Naive thymus-derived CD4-positive, alpha-beta T cell (primary cell): ENCODE measurements at regions not wholly inside any gene's neighbourhood (a gene's known extent, or its start where the extent isn't known, plus 50 kb on each side); places are given as distances from the start of the nearest gene placed in this dataset.

Experiments used
- ATAC-seq: fragments of 150-1000 bp; cut with Tn5 transposase; 2 replicates; pipeline ENCODE4 v1.10.0; 2021; ENCODE audit warnings: mild to moderate bottlenecking, moderate library complexity
- CTCF ChIA-PET: fragments of 350-600 bp; sonication (Branson Sonifier 250); formaldehyde crosslinking; loops from one replicate; lab custom pipeline; 2021; ENCODE audit warnings: antibody characterized with exemption; lab: Charles Lee
- POLR2A ChIA-PET: fragments of 350-600 bp; sonication (Branson Sonifier 250); formaldehyde crosslinking; loops from one replicate; lab custom pipeline; 2021; ENCODE audit warnings: antibody characterized with exemption, inconsistent platforms; lab: Charles Lee
- DNase-seq, 9 donors: peaks; one replicate each; pipeline versions ENCODE4 v3.0.0 to v3.0.0-alpha.2; 2020 to 2022; ENCODE audit warnings: mixed read lengths in 1 of 9
- H3K27ac ChIP-seq: one replicate; pipeline ENCODE4 v1.7.0; 2013; ENCODE audit warnings: mild to moderate bottlenecking, low read depth, low read length, moderate library complexity
- H3K27me3 ChIP-seq, 2 donors: one replicate each; pipeline ENCODE4 v1.7.0; 2013; ENCODE audit warnings: low read length in 2 of 2, mild to moderate bottlenecking in 2 of 2, moderate library complexity in 2 of 2; ENCODE audit not compliant: control insufficient read depth in 2 of 2, insufficient read depth in 2 of 2
- H3K36me3 ChIP-seq, 3 experiments: 1 replicate in 2 of 3; 2 replicates in 1 of 3; pipeline ENCODE4 v1.7.0; 2013; ENCODE audit warnings: low read length in 3 of 3, mild to moderate bottlenecking in 3 of 3, moderate library complexity in 1 of 3; ENCODE audit not compliant: insufficient read depth in 3 of 3, control insufficient read depth in 2 of 3
- H3K4me1 ChIP-seq, 2 donors: one replicate each; pipeline ENCODE4 v1.7.0; 2013; ENCODE audit warnings: low read length in 2 of 2, mild to moderate bottlenecking in 2 of 2, moderate library complexity in 1 of 2; ENCODE audit not compliant: control insufficient read depth in 2 of 2, insufficient read depth in 2 of 2
- H3K4me3 ChIP-seq: 2 replicates; pipeline ENCODE4 v1.7.0; 2013; ENCODE audit warnings: mild to moderate bottlenecking, low read length
- H3K9me3 ChIP-seq, 3 experiments: 1 replicate in 2 of 3; 2 replicates in 1 of 3; pipeline ENCODE4 v1.7.0; 2013; ENCODE audit warnings: low read length in 3 of 3; ENCODE audit not compliant: control insufficient read depth in 2 of 3
- H3K27ac Mint-ChIP-seq, 9 donors: one replicate each; pipeline ENCODE4 v1.8.0; 2020 to 2022; ENCODE audit warnings: mixed read lengths in 9 of 9, mild to moderate bottlenecking in 8 of 9, moderate library complexity in 5 of 9, inconsistent platforms in 2 of 9
- H3K27me3 Mint-ChIP-seq, 5 donors: one replicate each; pipeline ENCODE4 v1.8.0; 2021 to 2022; ENCODE audit warnings: mixed read lengths in 5 of 5, mild to moderate bottlenecking in 1 of 5
- H3K36me3 Mint-ChIP-seq, 5 donors: one replicate each; pipeline ENCODE4 v1.8.0; 2020 to 2022; ENCODE audit warnings: mixed read lengths in 5 of 5, mild to moderate bottlenecking in 3 of 5, inconsistent platforms in 1 of 5
- H3K4me1 Mint-ChIP-seq, 7 donors: one replicate each; pipeline ENCODE4 v1.8.0; 2020 to 2022; ENCODE audit warnings: mixed read lengths in 7 of 7, mild to moderate bottlenecking in 3 of 7, inconsistent platforms in 1 of 7
- H3K4me3 Mint-ChIP-seq, 10 donors: one replicate each; pipeline ENCODE4 v1.8.0; 2020 to 2022; ENCODE audit warnings: mild to moderate bottlenecking in 10 of 10, mixed read lengths in 10 of 10, moderate library complexity in 6 of 10, inconsistent platforms in 2 of 10
- H3K9me3 Mint-ChIP-seq, 11 donors: one replicate each; pipeline ENCODE4 v1.8.0; 2020 to 2022; ENCODE audit warnings: mixed read lengths in 11 of 11, mild to moderate bottlenecking in 4 of 11, inconsistent platforms in 1 of 11, moderate library complexity in 1 of 11
- intact Hi-C, 2 donors: fragments of 100-400 bp; cut with micrococcal nuclease; formaldehyde crosslinking; loops; one replicate each; pipeline ENCODE4 v1.15.1; 2023

GRCh38 chr10:20726381-20726780, 170.7 kb downstream of the NEBL start:
- Histone ChIP-seq H3K4me3 (no peak overlapping the region), H3K27ac (no peak overlapping the region), H3K9me3 (no peaks in the 10 kb centered on the region), H3K27me3 (no peaks in the 10 kb centered on the region), H3K4me1 (no peaks in the 10 kb centered on the region), H3K36me3 (no peaks in the 10 kb centered on the region)
- no peaks in the 10 kb centered on the region for H3K4me1 Mint-ChIP-seq
- no peak for ATAC-seq
- ChIA-PET CTCF (no interaction called here), POLR2A (no interaction called here)
- no peak for DNase-seq
- peaks cover 0 to 5% (median 0%) of the 10 kb centered on the region in 5 donors for H3K27me3 Mint-ChIP-seq
- no peak overlapping the region for H3K4me3 Mint-ChIP-seq
- peaks cover 3 to 38% (median 18%) of the 10 kb centered on the region in 11 donors for H3K9me3 Mint-ChIP-seq
- no peak overlapping the region for H3K27ac Mint-ChIP-seq
- intact Hi-C loops, result no loop called here
- no peaks in the 10 kb centered on the region for H3K36me3 Mint-ChIP-seq

- POLR2A ChIA-PET, result no interaction called here
- no peak overlapping the region for H3K27ac ChIP-seq
- peaks cover 0 to 4% (median 0%) of the 10 kb centered on the region in 5 donors for H3K27me3 Mint-ChIP-seq
- H3K4me3 ChIP-seq, result no peak overlapping the region
- CTCF ChIA-PET, result no interaction called here
- H3K4me1 ChIP-seq, result no peaks in the 10 kb centered on the region
- peaks cover 0 to 3% (median 0%) of the 10 kb centered on the region in 5 donors for H3K36me3 Mint-ChIP-seq
- no peaks in the 10 kb centered on the region for H3K27me3 ChIP-seq
- no peak overlapping the region for H3K4me3 Mint-ChIP-seq
- peaks cover 0 to 19% (median 5%) of the 10 kb centered on the region in 11 donors for H3K9me3 Mint-ChIP-seq
- H3K4me1 Mint-ChIP-seq, result no peaks in the 10 kb centered on the region
- H3K9me3 ChIP-seq, result peaks cover 0 to 4% (median 0%) of the 10 kb centered on the region in 3 experiments
- ATAC-seq, result no peak
- no peaks in the 10 kb centered on the region for H3K36me3 ChIP-seq
- no peak overlapping the region for H3K27ac Mint-ChIP-seq
- intact Hi-C loops, result no loop called here
- no peak for DNase-seq
Observed at GRCh38 chr10:20714979-20715378, 182.1 kb downstream of the NEBL start.

GRCh38 chr10:20714518-20714917, 182.6 kb downstream of the NEBL start:
- Mint-ChIP-seq H3K27me3 (peaks cover 0 to 4% (median 0%) of the 10 kb centered on the region in 5 donors), H3K9me3 (peaks cover 0 to 19% (median 5%) of the 10 kb centered on the region in 11 donors), H3K4me3 (no peak overlapping the region), H3K4me1 (no peaks in the 10 kb centered on the region), H3K36me3 (peaks cover 0 to 3% (median 0%) of the 10 kb centered on the region in 5 donors), H3K27ac (no peak overlapping the region)
- ChIA-PET POLR2A (no interaction called here), CTCF (no interaction called here)
- DNase-seq, result no peak
- no peak for ATAC-seq
- Histone ChIP-seq H3K9me3 (peaks cover 0 to 4% (median 0%) of the 10 kb centered on the region in 3 experiments), H3K4me1 (no peaks in the 10 kb centered on the region), H3K27me3 (no peaks in the 10 kb centered on the region), H3K27ac (no peak overlapping the region), H3K4me3 (no peak overlapping the region), H3K36me3 (no peaks in the 10 kb centered on the region)
- intact Hi-C loops, result no loop called here

- ChIA-PET CTCF (no interaction called here), POLR2A (interaction anchor here (0.6 kb wide), 1 partner anchor 8 kb away, joined by 4 read pairs; no protein-coding TSS in a partner anchor)
- Histone ChIP-seq H3K27ac (no peak overlapping the region), H3K4me1 (no peaks in the 10 kb centered on the region), H3K36me3 (no peaks in the 10 kb centered on the region), H3K4me3 (no peak overlapping the region), H3K9me3 (peaks cover 0 to 7% (median 0%) of the 10 kb centered on the region in 3 experiments), H3K27me3 (no peaks in the 10 kb centered on the region)
- ATAC-seq, result no peak
- Mint-ChIP-seq H3K4me3 (no peak overlapping the region), H3K27me3 (peaks cover 0 to 4% (median 0%) of the 10 kb centered on the region in 5 donors), H3K9me3 (peaks cover 0 to 19% (median 5%) of the 10 kb centered on the region in 11 donors), H3K36me3 (peaks cover 0 to 3% (median 0%) of the 10 kb centered on the region in 5 donors), H3K27ac (no peak overlapping the region), H3K4me1 (no peaks in the 10 kb centered on the region)
- intact Hi-C loops, result no loop called here
- no peak for DNase-seq
Observed at GRCh38 chr10:20713420-20713819, 183.7 kb downstream of the NEBL start.

GRCh38 chr10:20712774-20713173, 184.3 kb downstream of the NEBL start:
- Histone ChIP-seq H3K4me3 (no peak overlapping the region), H3K27ac (no peak overlapping the region), H3K36me3 (no peaks in the 10 kb centered on the region), H3K4me1 (no peaks in the 10 kb centered on the region), H3K9me3 (peaks cover 0 to 8% (median 0%) of the 10 kb centered on the region in 3 experiments), H3K27me3 (no peaks in the 10 kb centered on the region)
- H3K4me1 Mint-ChIP-seq, result no peaks in the 10 kb centered on the region
- peaks cover 0 to 23% (median 5%) of the 10 kb centered on the region in 11 donors for H3K9me3 Mint-ChIP-seq
- ChIA-PET CTCF (no interaction called here), POLR2A (no interaction called here)
- intact Hi-C loops, result no loop called here
- no peak for ATAC-seq
- DNase-seq, result no peak
- H3K27me3 Mint-ChIP-seq, result peaks cover 0 to 4% (median 0%) of the 10 kb centered on the region in 5 donors
- no peak overlapping the region for H3K4me3 Mint-ChIP-seq
- no peak overlapping the region for H3K27ac Mint-ChIP-seq
- H3K36me3 Mint-ChIP-seq, result peaks cover 0 to 3% (median 0%) of the 10 kb centered on the region in 5 donors

GRCh38 chr10:20709708-20710107, 187.4 kb downstream of the NEBL start:
- no peak for ATAC-seq
- POLR2A ChIA-PET, result no interaction called here
- no peak overlapping the region for H3K4me3 ChIP-seq
- H3K27ac ChIP-seq, result no peak overlapping the region
- CTCF ChIA-PET, result no interaction called here
- no peaks in the 10 kb centered on the region for H3K27me3 ChIP-seq
- Mint-ChIP-seq H3K27me3 (no peaks in the 10 kb centered on the region), H3K4me3 (no peak overlapping the region), H3K4me1 (no peaks in the 10 kb centered on the region), H3K9me3 (peaks cover 0 to 18% (median 5%) of the 10 kb centered on the region in 11 donors), H3K36me3 (peaks cover 0 to 3% (median 0%) of the 10 kb centered on the region in 5 donors), H3K27ac (no peak overlapping the region)
- intact Hi-C loops, result no loop called here
- peaks cover 0 to 8% (median 0%) of the 10 kb centered on the region in 3 experiments for H3K9me3 ChIP-seq
- no peak for DNase-seq
- no peaks in the 10 kb centered on the region for H3K36me3 ChIP-seq
- H3K4me1 ChIP-seq, result no peaks in the 10 kb centered on the region

- Histone ChIP-seq H3K4me1 (no peaks in the 10 kb centered on the region), H3K4me3 (no peak overlapping the region), H3K27me3 (no peaks in the 10 kb centered on the region), H3K36me3 (no peaks in the 10 kb centered on the region), H3K27ac (no peak overlapping the region), H3K9me3 (peaks cover 0 to 8% (median 0%) of the 10 kb centered on the region in 3 experiments)
- no peak overlapping the region for H3K4me3 Mint-ChIP-seq
- DNase-seq (no peak), ATAC-seq (no peak)
- H3K4me1 Mint-ChIP-seq, result no peaks in the 10 kb centered on the region
- no peak overlapping the region for H3K27ac Mint-ChIP-seq
- H3K27me3 Mint-ChIP-seq, result no peaks in the 10 kb centered on the region
- H3K36me3 Mint-ChIP-seq, result peaks cover 0 to 3% (median 0%) of the 10 kb centered on the region in 5 donors
- ChIA-PET POLR2A (no interaction called here), CTCF (no interaction called here)
- intact Hi-C loops, result no loop called here
- peaks cover 2 to 28% (median 8%) of the 10 kb centered on the region in 11 donors for H3K9me3 Mint-ChIP-seq
Observed at GRCh38 chr10:20708305-20708704, 188.8 kb downstream of the NEBL start.
